Endothelial cell of umbilical vein (primary cell): ENCODE measurements at regions not wholly inside any gene's neighbourhood (a gene's known extent, or its start where the extent isn't known, plus 50 kb on each side); places are given as distances from the start of the nearest gene placed in this dataset.

Experiments
- BruUV-seq: library from RNA; stranded (reverse); fragments of 400-500 nt; replicated peaks from 2 replicates; lab custom pipeline; 2021; lab: Mats Ljungman, UMichigan
- CTCF ChIA-PET: fragments of 300-600, 350-600 bp; sonication (Branson Sonifier 250); formaldehyde crosslinking; loops from one replicate; lab custom pipeline; 2021; ENCODE audit warnings: antibody characterized with exemption, inconsistent platforms; lab: Charles Lee
- POLR2A ChIA-PET: fragments of 300-600, 350-600 bp; sonication (Branson Sonifier 250); formaldehyde crosslinking; loops from one replicate; lab custom pipeline; 2021; ENCODE audit warnings: antibody characterized with exemption, inconsistent platforms; lab: Charles Lee
- DNase-seq: peaks from one replicate; pipeline ENCODE4 v3.0.0-alpha.2; 2011; ENCODE audit warnings: low read depth, low spot score
- FAIRE-seq: peaks from 2 replicates; lab custom pipeline; 2011; peaks lifted over from hg19 to GRCh38; lab: Jason Lieb, UNC
- H2AFZ ChIP-seq: 2 replicates; pipeline ENCODE4 v1.6.0; 2012; ENCODE audit warnings: low read depth, low read length, control low read depth, inconsistent platforms
- H3K27ac ChIP-seq: 2 replicates; pipeline ENCODE4 v1.5.1; 2011; ENCODE audit warnings: low read depth, mild to moderate bottlenecking, control low read depth, low read length, moderate library complexity; ENCODE audit not compliant: insufficient read depth
- H3K27me3 ChIP-seq, 2 experiments: 2 replicates each; pipeline versions ENCODE4 v1.6.0 to v1.6.1; 2011; ENCODE audit warnings: low read length in 2 of 2, mixed read lengths in 1 of 2; ENCODE audit not compliant: control insufficient read depth in 2 of 2, insufficient read depth in 2 of 2
- H3K36me3 ChIP-seq, 2 experiments: 2 replicates in 1 of 2; 3 replicates in 1 of 2; pipeline ENCODE4 v1.5.1; 2011; ENCODE audit warnings: low read length in 2 of 2, mild to moderate bottlenecking in 1 of 2, moderate library complexity in 1 of 2; ENCODE audit not compliant: control insufficient read depth in 2 of 2, insufficient read depth in 2 of 2; ENCODE audit errors: extremely low read depth in 1 of 2
- H3K4me1 ChIP-seq: 3 replicates; pipeline ENCODE4 v1.5.1; 2011; ENCODE audit warnings: mild to moderate bottlenecking, low read length; ENCODE audit not compliant: control insufficient read depth, insufficient read depth; ENCODE audit errors: extremely low read depth
- H3K4me2 ChIP-seq: 2 replicates; pipeline ENCODE4 v1.6.1; 2011; ENCODE audit warnings: low read length, control low read depth, mixed read lengths; ENCODE audit not compliant: insufficient read depth
- H3K4me3 ChIP-seq, 3 experiments: fragments of 200-600 bp in 1 of 3; sonication (generic), shearing (Covaris generic) in 1 of 3; replicated peaks in 1 of 3; 2 replicates each; pipeline ENCODE4 v1.5.1; 2011 to 2016; ENCODE audit warnings: control low read depth in 3 of 3, low read length in 3 of 3, mild to moderate bottlenecking in 2 of 3, inconsistent platforms in 1 of 3, low read depth in 1 of 3, moderate library complexity in 1 of 3; ENCODE audit not compliant: insufficient read depth in 1 of 3
- H3K79me2 ChIP-seq: 2 replicates; pipeline ENCODE4 v1.6.0; 2012; ENCODE audit warnings: low read length, inconsistent platforms; ENCODE audit not compliant: control insufficient read depth, insufficient read depth
- H3K9ac ChIP-seq: replicated peaks from 2 replicates; pipeline ENCODE3; 2011; ENCODE audit warnings: low read length, control low read depth; ENCODE audit not compliant: insufficient read depth; ENCODE audit errors: extremely low read depth
- H3K9me1 ChIP-seq: replicated peaks from 3 replicates; pipeline ENCODE4 v1.6.0; 2011; ENCODE audit warnings: mild to moderate bottlenecking, low read length; ENCODE audit not compliant: control insufficient read depth, insufficient read depth; ENCODE audit errors: extremely low read depth
- H3K9me3 ChIP-seq: replicated peaks from 2 replicates; pipeline ENCODE4 v1.5.1; 2012; ENCODE audit warnings: low read length, inconsistent platforms; ENCODE audit not compliant: control insufficient read depth, insufficient read depth
- H4K20me1 ChIP-seq: replicated peaks from 2 replicates; pipeline ENCODE3; 2011; ENCODE audit warnings: mild to moderate bottlenecking, low read length; ENCODE audit not compliant: control insufficient read depth, insufficient read depth; ENCODE audit errors: extremely low read depth
- EZH2 ChIP-seq: IDR thresholded peaks from 2 replicates; pipeline ENCODE4 v1.6.1; 2012; ENCODE audit warnings: borderline replicate concordance, low read depth, mild to moderate bottlenecking, moderate library complexity, low read length, inconsistent platforms; ENCODE audit not compliant: severe bottlenecking
- FOS ChIP-seq: IDR thresholded peaks from 2 replicates; pipeline ENCODE4 v1.6.1; 2011; ENCODE audit warnings: mild to moderate bottlenecking, low read length, moderate library complexity, borderline replicate concordance; ENCODE audit not compliant: insufficient read depth
- GATA2 ChIP-seq: IDR thresholded peaks from 2 replicates; pipeline ENCODE4 v1.7.0; 2011; ENCODE audit warnings: low read depth, mild to moderate bottlenecking, moderate library complexity, mixed read lengths, low read length; ENCODE audit not compliant: insufficient read length, insufficient read depth
- JUN ChIP-seq: IDR thresholded peaks from 2 replicates; pipeline ENCODE4 v1.6.1; 2011; ENCODE audit warnings: borderline replicate concordance, low read depth; ENCODE audit not compliant: insufficient read length, insufficient read depth
- MYC ChIP-seq: IDR thresholded peaks from one replicate; pipeline ENCODE4 v1.6.1; 2011; ENCODE audit warnings: mild to moderate bottlenecking, low read depth, low read length
- POLR2A ChIP-seq: IDR thresholded peaks from 2 replicates; pipeline ENCODE4 v1.6.1; 2012; ENCODE audit warnings: low read depth, mild to moderate bottlenecking, control low read depth, low read length
- POLR2AphosphoS5 ChIP-seq: IDR thresholded peaks from 2 replicates; pipeline ENCODE4 v1.6.1; 2012; ENCODE audit warnings: low read depth, mild to moderate bottlenecking, control low read depth, low read length, moderate library complexity; ENCODE audit not compliant: insufficient read depth
- dilution Hi-C: fragments of 300-500 bp; cut with MboI; formaldehyde crosslinking; loops from one replicate; pipeline ENCODE4 v1.15.0; 2019; ENCODE audit warnings: low sequenced_read_pairs; ENCODE audit not compliant: extremely low pct_ligation_motif_present
- intact Hi-C: fragments of 100-400 bp; cut with micrococcal nuclease; formaldehyde crosslinking; loops from one replicate; pipeline ENCODE4 v1.10.0; 2022
- TF ChIP-seq, protein P1 (sequence below), 2 donors: IDR thresholded peaks; 1 replicate in 1 of 2; 2 replicates in 1 of 2; pipeline ENCODE4 v1.5.1; 2011; ENCODE audit warnings: low read length in 2 of 2, mild to moderate bottlenecking in 2 of 2, moderate library complexity in 2 of 2, control low read depth in 1 of 2, inconsistent platforms in 1 of 2, low read depth in 1 of 2; ENCODE audit not compliant: insufficient read depth in 1 of 2; ENCODE audit errors: extremely low read depth in 1 of 2
- TF ChIP-seq, protein P2 (sequence below): IDR thresholded peaks from 2 replicates; pipeline ENCODE4 v1.6.1; 2011; ENCODE audit not compliant: insufficient read depth, insufficient read length

DNA sequence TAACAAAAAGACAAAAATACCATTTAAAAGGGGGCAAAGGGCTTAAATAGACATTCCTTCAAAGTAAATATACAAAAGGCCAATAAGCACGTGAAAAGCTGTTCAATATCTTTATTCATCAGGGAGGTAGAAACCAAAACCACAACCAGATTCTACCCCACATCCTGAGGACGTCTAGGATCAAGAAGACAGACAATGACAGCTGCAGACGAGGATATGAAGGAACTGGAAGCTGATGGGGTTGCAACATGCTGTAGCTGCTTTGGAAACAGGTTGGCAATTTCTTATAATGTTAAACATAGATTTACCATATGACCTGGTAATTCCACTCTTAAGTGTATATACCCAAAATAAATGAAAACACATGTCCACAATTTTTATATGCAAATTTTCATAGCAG, 85.1 kb upstream of the C14orf180 start:
- intact Hi-C loops (no loop called here), dilution Hi-C loops (no loop called here)
- ChIA-PET POLR2A (no interaction called here), CTCF (no interaction called here)
- no TSS peak for BruUV-seq
- Histone ChIP-seq H3K4me2 (no peak overlapping the region), H3K9me1 (no peaks in the 10 kb centered on the region), H3K27me3 (no peaks in the 10 kb centered on the region), H3K4me1 (no peaks in the 10 kb centered on the region), H2AFZ (no peak overlapping the region), H3K9me3 (no peaks in the 10 kb centered on the region), H3K79me2 (no peaks in the 10 kb centered on the region), H3K4me3 (no peak overlapping the region), H3K9ac (no peak overlapping the region), H3K36me3 (no peaks in the 10 kb centered on the region), H3K27ac (no peak overlapping the region), H4K20me1 (no peaks in the 10 kb centered on the region)
- DNase-seq (no peak), FAIRE-seq (no peak)
- TF ChIP-seq GATA2 (no peak), EZH2 (no peak), POLR2AphosphoS5 (no peak), JUN (no peak), POLR2A (no peak), MYC (no peak), FOS (no peak)
- TF ChIP-seq, protein P1, sequence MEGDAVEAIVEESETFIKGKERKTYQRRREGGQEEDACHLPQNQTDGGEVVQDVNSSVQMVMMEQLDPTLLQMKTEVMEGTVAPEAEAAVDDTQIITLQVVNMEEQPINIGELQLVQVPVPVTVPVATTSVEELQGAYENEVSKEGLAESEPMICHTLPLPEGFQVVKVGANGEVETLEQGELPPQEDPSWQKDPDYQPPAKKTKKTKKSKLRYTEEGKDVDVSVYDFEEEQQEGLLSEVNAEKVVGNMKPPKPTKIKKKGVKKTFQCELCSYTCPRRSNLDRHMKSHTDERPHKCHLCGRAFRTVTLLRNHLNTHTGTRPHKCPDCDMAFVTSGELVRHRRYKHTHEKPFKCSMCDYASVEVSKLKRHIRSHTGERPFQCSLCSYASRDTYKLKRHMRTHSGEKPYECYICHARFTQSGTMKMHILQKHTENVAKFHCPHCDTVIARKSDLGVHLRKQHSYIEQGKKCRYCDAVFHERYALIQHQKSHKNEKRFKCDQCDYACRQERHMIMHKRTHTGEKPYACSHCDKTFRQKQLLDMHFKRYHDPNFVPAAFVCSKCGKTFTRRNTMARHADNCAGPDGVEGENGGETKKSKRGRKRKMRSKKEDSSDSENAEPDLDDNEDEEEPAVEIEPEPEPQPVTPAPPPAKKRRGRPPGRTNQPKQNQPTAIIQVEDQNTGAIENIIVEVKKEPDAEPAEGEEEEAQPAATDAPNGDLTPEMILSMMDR (IDR thresholded peaks at IDR 0.05; ENCODE audit: extremely low read depth in 1 of 2, insufficient read depth in 1 of 2, low read depth in 1 of 2, low read length in 2 of 2), result no peak
- TF ChIP-seq, protein P2, sequence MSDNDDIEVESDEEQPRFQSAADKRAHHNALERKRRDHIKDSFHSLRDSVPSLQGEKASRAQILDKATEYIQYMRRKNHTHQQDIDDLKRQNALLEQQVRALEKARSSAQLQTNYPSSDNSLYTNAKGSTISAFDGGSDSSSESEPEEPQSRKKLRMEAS, result no peak
